ENCODE measurements at regions not wholly inside any gene's neighbourhood (a gene's known extent, or its start where the extent isn't known, plus 50 kb on each side); places are given as distances from the start of the nearest gene placed in this dataset.

GRCh38 chr10:128629111-128630096 is 503.2 kb upstream of the MKI67 start:
- no peak for DNase-seq

GRCh38 chr10:128630787-128631252 is 504.6 kb upstream of the MKI67 start:
- no peak for DNase-seq

GRCh38 chr10:128631801-128632241 is 505.6 kb upstream of the MKI67 start:
- no peak for DNase-seq

- no peak for DNase-seq
These were observed 506.5 kb upstream of the MKI67 start for GRCh38 chr10:128632694-128633093.

GRCh38 chr10:128633864-128634540 is 507.8 kb upstream of the MKI67 start:
- DNase-seq: no peak

GRCh38 chr10:128642023-128642422 is 515.8 kb upstream of the MKI67 start:
- DNase-seq: no peak

GRCh38 chr10:128642502-128642901 is 516.3 kb upstream of the MKI67 start:
- DNase-seq: no peak

- no peak for DNase-seq
These were observed 517.4 kb upstream of the MKI67 start for GRCh38 chr10:128643658-128644057.

GRCh38 chr10:128645486-128645885 is 519.3 kb upstream of the MKI67 start:
- DNase-seq: no peak

- no peak for DNase-seq
These were observed 520.7 kb upstream of the MKI67 start for GRCh38 chr10:128646956-128647355.

GRCh38 chr10:128657548-128657947 is 531.3 kb upstream of the MKI67 start:
- DNase-seq: no peak

GRCh38 chr10:128660726-128661125 is 534.5 kb upstream of the MKI67 start:
- DNase-seq: no peak

- no peak for DNase-seq
These were observed 535.4 kb upstream of the MKI67 start for GRCh38 chr10:128661404-128662197.

GRCh38 chr10:128662520-128662919 is 536.3 kb upstream of the MKI67 start:
- DNase-seq: no peak

GRCh38 chr10:128664729-128665128 is 538.5 kb upstream of the MKI67 start:
- DNase-seq: no peak

GRCh38 chr10:128675405-128675804 is 549.2 kb upstream of the MKI67 start:
- DNase-seq: no peak

- DNase-seq: no peak
These were observed 553.9 kb upstream of the MKI67 start for GRCh38 chr10:128680116-128680515.

GRCh38 chr10:128684215-128684614 is 558.0 kb upstream of the MKI67 start:
- no peak for DNase-seq

- no peak for DNase-seq
These were observed 560.5 kb upstream of the MKI67 start for GRCh38 chr10:128686630-128687278.

- no peak for DNase-seq
These were observed 561.2 kb upstream of the MKI67 start for GRCh38 chr10:128687408-128687807.

- no peak for DNase-seq
These were observed 561.8 kb upstream of the MKI67 start for GRCh38 chr10:128687927-128688549.

- DNase-seq: no peak
These were observed 563.4 kb upstream of the MKI67 start for GRCh38 chr10:128689667-128690066.

All from EL (cell line).